Right atrium auricular region (tissue), 2 donors: ENCODE measurements at regions not wholly inside any gene's neighbourhood (a gene's known extent, or its start where the extent isn't known, plus 50 kb on each side); places are given as distances from the start of the nearest gene placed in this dataset.
"Not testable (repeated sequence)": the region's sequence is repeated elsewhere in the genome, so short reads cannot be mapped to it uniquely, and the experiment has no call there.

Experiments
- DNase-seq: peaks from one replicate; pipeline ENCODE4 v3.0.0-alpha.2; 2019; ENCODE audit warnings: low spot score
- H3K27ac ChIP-seq, 2 donors: fragments of 200-600 bp; sonication (generic); 1 replicate in 1 of 2; 2 replicates in 1 of 2; pipeline ENCODE4 v1.5.1; 2016 to 2019
- H3K27me3 ChIP-seq, 2 donors: fragments of 200-600 bp; sonication (generic); one replicate each; pipeline versions ENCODE4 v1.5.1 to v1.6.0; 2017 to 2019
- H3K36me3 ChIP-seq: fragments of 200-600 bp; sonication (generic); one replicate; pipeline ENCODE4 v1.5.1; 2016
- H3K4me1 ChIP-seq, 2 donors: fragments of 200-600 bp; sonication (generic); one replicate each; pipeline versions ENCODE4 v1.5.1 to v1.6.0; 2017 to 2019
- H3K4me3 ChIP-seq, 2 donors: fragments of 200-600 bp; sonication (generic); 1 replicate in 1 of 2; 2 replicates in 1 of 2; pipeline ENCODE4 v1.5.1; 2017 to 2019; ENCODE audit warnings: mild to moderate bottlenecking in 1 of 2, moderate library complexity in 1 of 2
- H3K9me3 ChIP-seq, 2 donors: fragments of 200-600 bp; sonication (generic); one replicate each; pipeline ENCODE4 v1.5.1; 2019
- CTCF ChIP-seq, 2 donors: fragments of 200-600 bp; sonication (generic); IDR thresholded peaks; one replicate each; pipeline ENCODE4 v1.5.1; 2019; ENCODE audit warnings: antibody characterized with exemption in 2 of 2

GRCh38 chr12:68387338-68387737, 55.2 kb upstream of the MDM1 start:
- no peak for DNase-seq
- TF ChIP-seq CTCF (IDR thresholded peaks at IDR 0.05) = no peak
- H3K36me3 ChIP-seq = no peaks in the 10 kb centered on the region
- H3K27ac ChIP-seq = no peak overlapping the region
- peaks cover 4 to 5% of the 10 kb centered on the region in 2 donors for H3K9me3 ChIP-seq
- no peaks in the 10 kb centered on the region for H3K27me3 ChIP-seq
- H3K4me3 ChIP-seq = no peak overlapping the region
- no peaks in the 10 kb centered on the region for H3K4me1 ChIP-seq

- no peak overlapping the region for H3K27ac ChIP-seq
- no peaks in the 10 kb centered on the region for H3K27me3 ChIP-seq
- no peaks in the 10 kb centered on the region for H3K36me3 ChIP-seq
- H3K4me3 ChIP-seq = no peak overlapping the region
- no peak for TF ChIP-seq CTCF (IDR thresholded peaks at IDR 0.05)
- H3K4me1 ChIP-seq = no peaks in the 10 kb centered on the region
- DNase-seq = no peak
- peaks cover 4 to 5% of the 10 kb centered on the region in 2 donors for H3K9me3 ChIP-seq
Observed at GRCh38 chr12:68389305-68389704, 57.1 kb upstream of the MDM1 start.

- DNase-seq = no peak
- no peaks in the 10 kb centered on the region for H3K4me1 ChIP-seq
- TF ChIP-seq CTCF (IDR thresholded peaks at IDR 0.05) = no peak
Observed at GRCh38 chr12:68391937-68392336, 59.8 kb upstream of the MDM1 start.

GRCh38 chr12:68392376-68392775, 60.2 kb upstream of the MDM1 start:
- no peak overlapping the region for H3K27ac ChIP-seq
- TF ChIP-seq CTCF (IDR thresholded peaks at IDR 0.05) = no peak
- H3K9me3 ChIP-seq = peaks cover 4 to 5% of the 10 kb centered on the region in 2 donors
- H3K36me3 ChIP-seq = no peaks in the 10 kb centered on the region
- no peak for DNase-seq
- H3K4me3 ChIP-seq = no peak overlapping the region
- no peaks in the 10 kb centered on the region for H3K27me3 ChIP-seq
- no peaks in the 10 kb centered on the region for H3K4me1 ChIP-seq

More at GRCh38 chr12:68391937-68392336, 59.8 kb upstream of the MDM1 start:
- no peaks in the 10 kb centered on the region for H3K36me3 ChIP-seq
- H3K4me3 ChIP-seq = no peak overlapping the region
- H3K27ac ChIP-seq = no peak overlapping the region
- H3K27me3 ChIP-seq = no peaks in the 10 kb centered on the region
- H3K9me3 ChIP-seq = peaks cover 4 to 5% of the 10 kb centered on the region in 2 donors

GRCh38 chr12:68393417-68393816, 61.3 kb upstream of the MDM1 start:
- no peaks in the 10 kb centered on the region for H3K36me3 ChIP-seq
- no peak for DNase-seq
- no peak overlapping the region for H3K27ac ChIP-seq
- no peak for TF ChIP-seq CTCF (IDR thresholded peaks at IDR 0.05)
- H3K9me3 ChIP-seq = peaks cover 4 to 5% of the 10 kb centered on the region in 2 donors
- H3K27me3 ChIP-seq = no peaks in the 10 kb centered on the region
- H3K4me3 ChIP-seq = no peak overlapping the region
- no peaks in the 10 kb centered on the region for H3K4me1 ChIP-seq

GRCh38 chr12:68397566-68398158, 65.5 kb upstream of the MDM1 start:
- H3K4me1 ChIP-seq = no peaks in the 10 kb centered on the region
- no peak overlapping the region for H3K4me3 ChIP-seq
- H3K9me3 ChIP-seq = no peaks in the 10 kb centered on the region
- TF ChIP-seq CTCF (IDR thresholded peaks at IDR 0.05) = no peak
- H3K27ac ChIP-seq = no peak overlapping the region
- no peaks in the 10 kb centered on the region for H3K27me3 ChIP-seq
- no peak for DNase-seq
- no peaks in the 10 kb centered on the region for H3K36me3 ChIP-seq

GRCh38 chr12:68398689-68399088, 66.5 kb upstream of the MDM1 start:
- H3K27ac ChIP-seq, DNase-seq, H3K4me3 ChIP-seq, H3K27me3 ChIP-seq, H3K9me3 ChIP-seq, H3K36me3 ChIP-seq, H3K4me1 ChIP-seq: not testable (repeated sequence)
